DMS153 (cell line): ENCODE measurements at regions not wholly inside any gene's neighbourhood (a gene's known extent, or its start where the extent isn't known, plus 50 kb on each side); places are given as distances from the start of the nearest gene placed in this dataset.
"Not testable (repeated sequence)": the region's sequence is repeated elsewhere in the genome, so short reads cannot be mapped to it uniquely, and the experiment has no call there.

Source experiments
- DNase-seq: peaks from one replicate; lab custom pipeline; 2025; lab: John Stamatoyannopoulos, UW

DNA sequence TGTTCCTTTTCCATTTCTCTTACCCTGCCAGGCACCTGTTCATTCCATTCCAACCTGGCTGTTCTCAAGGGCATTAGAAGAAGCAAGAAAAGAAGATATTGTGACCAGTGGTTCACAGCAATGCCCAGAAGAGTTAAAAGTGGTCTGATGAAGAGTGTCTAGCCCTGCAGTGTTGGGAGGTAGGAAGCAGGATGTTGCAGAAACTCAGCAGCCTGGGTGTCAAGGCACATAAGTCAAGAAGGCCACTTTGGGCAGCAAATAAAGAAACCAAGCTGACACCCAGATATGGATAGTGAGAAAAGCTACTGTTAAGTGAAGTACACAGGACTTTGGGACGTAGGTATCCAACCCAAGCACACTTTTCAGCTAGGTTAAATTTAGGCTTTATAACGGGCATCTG is 199.9 kb upstream of the SATB1 start:
- no peak for DNase-seq

DNA sequence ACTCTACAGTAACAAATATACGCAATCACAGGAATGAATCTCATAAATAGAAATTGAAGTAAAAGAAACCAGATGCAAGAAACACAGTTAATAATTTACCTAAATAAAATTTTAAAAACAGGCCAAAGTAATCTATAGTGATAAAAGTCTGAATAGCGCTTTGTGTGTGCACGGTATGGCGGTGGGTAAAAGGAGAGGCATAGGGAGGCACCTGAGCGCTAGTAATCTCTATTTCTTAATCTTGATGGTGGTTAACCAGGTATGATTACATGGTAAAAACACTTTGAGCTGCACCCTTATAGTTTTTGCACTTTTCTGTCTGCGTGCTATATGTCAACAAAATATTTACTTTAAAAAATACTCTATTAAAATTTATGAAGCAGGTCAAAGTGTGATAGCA is 198.1 kb upstream of the SATB1 start:
- DNase-seq, result no peak

DNA sequence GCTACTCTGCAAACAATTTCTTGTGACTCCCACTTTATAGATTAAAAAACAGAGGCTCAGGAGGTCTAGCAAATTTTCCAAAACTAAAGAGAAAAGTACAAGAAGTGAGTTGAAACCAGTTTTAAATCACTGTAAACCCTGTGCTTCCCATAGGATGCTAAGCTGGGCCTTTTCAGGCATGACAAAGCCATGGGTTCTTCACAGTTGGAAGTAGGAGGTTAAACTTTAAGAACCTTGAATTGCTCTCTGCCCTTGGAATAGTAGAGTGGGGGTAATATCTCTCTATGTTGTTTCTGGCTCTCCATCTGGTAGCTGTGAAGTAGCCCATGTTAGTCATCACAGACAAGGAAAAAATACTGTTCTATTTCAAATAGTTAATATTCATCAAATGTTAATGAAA is 193.6 kb upstream of the SATB1 start:
- DNase-seq, result no peak

DNA sequence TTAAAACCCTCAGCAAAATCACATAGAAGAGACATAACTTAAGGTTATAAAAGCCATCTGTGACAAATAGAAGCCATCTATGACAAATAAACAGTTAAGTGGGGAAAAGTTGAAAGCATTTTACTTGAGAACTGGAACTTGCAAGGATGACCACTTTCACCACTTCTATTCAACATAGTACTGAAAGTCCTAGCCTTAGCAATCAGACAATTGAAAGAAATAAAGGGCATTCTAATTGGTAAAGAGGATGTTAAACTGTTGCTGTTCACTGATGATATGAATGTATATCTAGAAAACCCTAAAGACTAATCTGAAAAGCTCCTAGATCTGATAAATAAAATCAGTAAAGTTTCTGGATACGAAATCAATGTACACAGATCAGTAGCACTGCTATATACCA is 186.9 kb upstream of the SATB1 start:
- DNase-seq, result no peak

DNA sequence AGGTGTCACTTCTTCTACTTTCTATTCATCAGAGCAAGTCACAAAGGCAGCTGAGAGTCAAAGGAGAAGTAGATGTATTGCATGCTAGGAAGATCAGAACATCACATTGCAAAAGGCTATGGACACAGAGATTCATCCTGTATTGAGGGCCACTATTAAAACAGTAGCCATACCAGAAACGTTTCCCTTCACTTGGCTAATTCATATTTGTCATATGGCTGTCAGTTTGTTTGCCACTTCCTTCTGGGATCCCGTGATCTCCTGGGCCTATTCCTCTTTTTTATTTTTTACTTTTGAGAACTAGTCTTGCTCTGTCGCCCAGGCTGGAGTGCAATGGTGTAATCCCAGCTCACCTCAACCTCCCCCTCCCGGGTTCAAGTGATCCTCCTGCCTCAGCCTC is 184.0 kb upstream of the SATB1 start:
- no peak for DNase-seq

DNA sequence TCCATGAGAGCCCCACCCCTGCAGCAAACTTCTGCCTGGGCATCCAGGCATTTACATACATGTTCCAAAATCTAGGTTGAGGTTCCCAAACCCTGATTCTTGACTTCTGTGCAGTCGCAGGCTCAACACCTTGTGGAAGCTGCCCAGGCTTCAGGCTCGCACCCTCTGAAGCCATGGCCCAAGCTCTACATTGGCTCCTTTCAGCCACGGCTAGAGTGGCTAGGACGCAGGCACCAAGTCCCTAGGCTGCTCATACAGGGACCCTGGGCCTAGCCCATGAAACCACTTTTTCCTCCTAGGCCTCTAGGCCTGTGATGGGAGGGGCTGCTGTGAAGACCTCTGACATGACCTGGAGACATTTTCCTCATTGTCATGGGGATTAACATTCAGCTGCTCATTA is 172.8 kb upstream of the SATB1 start:
- no peak for DNase-seq

DNA sequence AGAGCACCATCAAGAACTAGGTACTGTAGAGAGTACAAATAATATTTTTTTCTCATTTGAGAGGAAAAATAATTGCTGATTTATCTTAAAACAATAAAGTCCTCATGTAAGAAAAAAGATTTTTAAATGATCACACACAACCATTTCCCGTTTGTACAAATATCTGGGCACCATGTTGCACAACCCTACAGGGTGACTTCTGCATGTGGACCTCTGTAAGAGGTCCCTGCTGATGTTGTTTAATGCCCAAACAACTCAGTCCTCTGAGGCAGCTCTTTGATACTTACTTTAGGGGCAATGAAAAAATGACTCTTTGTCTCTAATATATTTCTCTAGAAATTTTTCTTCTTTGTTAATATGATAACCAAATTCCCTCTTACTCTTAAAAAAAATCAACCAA is 168.1 kb upstream of the SATB1 start:
- no peak for DNase-seq

DNA sequence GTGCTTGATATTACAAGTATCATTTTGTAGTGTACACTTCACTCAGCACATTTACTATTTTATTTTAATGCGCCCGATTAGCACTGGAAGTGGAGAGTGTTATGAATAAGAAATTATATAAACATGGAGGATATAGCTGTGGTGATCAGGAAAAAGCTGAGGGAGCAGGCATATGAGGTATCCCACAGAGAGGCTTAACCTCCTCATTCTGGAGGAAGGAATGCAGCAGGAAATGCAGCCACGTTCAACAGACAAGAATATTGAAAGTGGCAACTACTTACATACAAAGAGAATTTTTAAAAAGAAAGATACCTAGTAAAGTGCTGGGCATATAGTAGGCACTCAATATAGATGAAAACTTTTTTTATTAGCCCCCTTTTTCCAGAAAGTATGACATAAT is 166.0 kb upstream of the SATB1 start:
- DNase-seq, result no peak

DNA sequence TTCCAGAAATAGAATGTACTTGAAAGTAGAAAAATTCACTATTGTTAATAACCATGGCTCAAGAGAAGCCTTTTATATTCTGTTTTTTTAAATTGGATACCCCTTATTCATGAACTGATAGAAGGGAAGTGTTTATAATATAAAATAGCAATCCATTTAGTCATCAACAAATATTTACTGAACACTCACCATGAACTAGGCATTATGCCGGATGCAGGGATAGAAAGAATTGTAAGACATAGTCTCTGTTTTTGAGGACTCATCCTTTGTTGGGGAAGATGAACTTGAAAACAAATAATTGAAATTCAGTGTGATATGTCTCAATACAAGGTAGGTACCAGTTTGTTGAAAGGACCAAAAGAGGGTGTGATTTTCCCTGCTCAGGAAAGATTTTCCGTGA is 160.9 kb upstream of the SATB1 start:
- DNase-seq, result no peak

DNA sequence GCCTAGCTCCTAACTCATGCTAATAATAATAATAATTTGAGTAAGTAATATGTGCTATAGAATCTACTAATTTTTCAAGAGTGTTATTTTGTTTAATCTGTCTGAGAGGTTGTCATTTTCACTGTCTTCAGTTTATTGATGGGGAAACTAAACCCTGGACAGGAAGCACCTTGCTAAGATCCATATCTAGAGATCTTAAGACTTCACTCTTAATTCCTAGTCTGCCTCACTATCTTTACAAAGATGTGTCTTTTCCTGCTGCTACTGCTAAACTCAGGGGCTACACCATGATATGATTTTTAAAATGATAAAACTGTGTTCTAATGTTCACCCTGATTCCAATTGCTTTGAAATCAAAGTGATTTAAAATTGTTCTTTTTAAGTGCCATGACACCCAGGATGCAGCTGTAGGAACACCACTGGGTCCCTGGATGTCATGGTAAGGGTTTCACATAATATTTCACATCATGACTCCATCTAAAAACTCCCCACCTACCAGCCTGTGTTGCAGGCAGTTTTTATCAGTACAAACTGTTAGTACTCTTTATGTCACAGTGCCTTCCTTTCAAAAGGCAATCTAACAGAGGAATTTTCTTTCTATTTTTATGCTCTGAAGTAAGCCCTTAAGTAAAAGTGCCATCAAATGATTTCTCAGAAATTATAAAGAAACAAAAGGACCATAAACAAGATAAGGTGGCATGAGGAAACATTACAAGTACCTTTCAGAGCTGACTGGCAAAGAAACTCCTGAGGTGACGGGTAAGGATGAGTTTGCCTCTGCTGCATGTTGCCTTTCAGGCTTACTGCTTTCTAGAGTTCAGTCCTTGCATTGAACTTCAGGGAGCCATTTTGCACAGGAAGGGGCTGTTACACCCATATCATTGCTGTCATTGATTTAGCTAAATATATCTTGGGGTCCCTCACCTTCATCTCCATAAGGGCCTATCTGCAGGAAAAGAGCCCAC is 160.1 kb upstream of the SATB1 start:
- DNase-seq, result no peak

DNA sequence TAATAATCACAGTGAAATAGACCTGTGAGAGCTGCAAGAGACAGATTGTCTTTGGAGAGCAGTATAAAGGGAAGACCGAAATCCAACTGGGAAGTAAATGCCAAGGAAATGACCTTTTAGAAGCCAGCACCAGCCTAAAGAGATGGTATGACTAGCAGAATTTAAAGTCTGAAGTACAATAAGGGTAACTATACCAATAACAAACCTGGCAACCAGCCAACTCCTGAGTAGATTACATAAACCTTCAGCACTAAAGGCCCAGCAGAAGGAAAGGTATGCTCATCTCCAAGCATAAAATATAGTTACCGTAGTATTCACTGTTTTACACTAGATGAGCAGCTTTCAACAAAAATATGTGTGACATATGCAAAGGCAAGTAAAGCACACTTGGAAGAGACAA is 155.1 kb upstream of the SATB1 start:
- peak; percentile 80 for DNase-seq

DNA sequence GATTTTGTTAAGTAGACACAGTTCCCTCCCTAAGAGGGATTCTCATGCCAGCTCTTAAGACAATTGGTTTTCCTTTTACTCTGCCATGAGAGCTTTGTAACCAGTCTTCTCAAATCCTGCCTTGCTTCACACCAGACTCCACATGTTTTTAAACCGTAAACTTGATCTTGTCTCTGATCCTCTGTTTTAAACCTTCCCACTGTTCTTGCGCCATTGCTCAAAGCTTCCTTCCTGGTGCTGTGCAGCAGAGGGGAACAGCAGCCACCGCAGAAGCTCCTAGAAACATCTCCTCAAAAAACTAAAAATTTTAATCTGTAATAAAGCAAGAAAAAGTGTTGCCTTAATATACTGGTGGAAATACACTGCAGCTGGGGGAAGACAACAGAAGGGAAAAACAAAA is 154.5 kb upstream of the SATB1 start:
- DNase-seq, result no peak

DNA sequence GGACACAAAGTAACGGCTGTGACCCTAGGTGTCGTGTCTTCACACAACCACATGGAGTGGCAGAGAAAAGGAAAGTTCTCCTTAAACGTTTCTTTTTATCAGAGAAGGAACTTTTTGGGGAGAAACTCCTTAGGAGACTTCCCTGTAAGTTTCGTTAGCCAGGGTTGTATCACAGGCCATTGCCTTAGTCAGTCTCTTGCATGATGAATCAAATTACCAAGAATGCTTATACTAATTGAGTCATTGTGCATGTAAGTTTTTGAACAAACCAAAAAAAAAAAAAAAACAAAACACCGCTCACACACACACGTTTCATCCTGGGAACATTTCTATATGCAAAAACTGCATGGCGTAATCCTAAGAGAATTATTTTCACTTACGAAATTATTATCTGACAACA is 150.4 kb upstream of the SATB1 start:
- no peak for DNase-seq

DNA sequence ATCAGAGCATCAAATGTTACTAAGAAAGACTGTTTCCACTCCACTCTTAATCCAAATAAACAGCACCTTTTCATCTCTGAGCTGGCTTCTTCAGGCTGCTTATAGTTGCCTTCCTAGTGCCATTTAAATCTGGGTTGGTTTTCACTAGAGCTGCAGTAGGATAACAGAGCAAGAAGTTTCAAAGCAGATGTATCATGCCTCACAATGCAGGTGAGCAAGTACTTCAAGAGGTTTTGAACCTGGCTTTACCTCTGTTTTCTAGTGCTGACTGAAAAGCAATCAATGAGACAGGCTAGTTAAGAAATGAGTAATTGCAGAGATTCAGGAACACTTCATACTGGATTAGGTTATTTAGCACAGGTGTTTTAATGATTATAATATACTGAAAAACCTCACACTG is 147.7 kb upstream of the SATB1 start:
- DNase-seq, result no peak

DNA sequence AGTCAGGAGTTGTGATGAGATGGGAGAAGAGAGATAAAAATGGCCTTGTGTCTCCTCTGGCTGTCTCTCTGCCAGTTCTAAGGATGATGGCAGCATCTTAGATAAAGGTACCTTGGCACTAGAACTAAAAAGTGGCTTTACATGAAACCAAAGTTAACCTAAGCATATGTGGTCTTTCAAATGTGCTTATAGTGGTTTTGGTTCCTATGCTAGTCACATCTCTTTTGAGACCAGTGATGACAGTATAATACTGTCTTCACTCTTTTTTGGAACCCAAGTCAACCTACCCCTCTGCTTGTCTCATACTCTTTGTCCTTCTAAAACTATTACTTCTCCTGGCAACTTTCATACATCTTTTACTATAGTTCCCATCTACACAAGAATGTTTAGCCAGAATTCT is 142.2 kb upstream of the SATB1 start:
- no peak for DNase-seq

DNA sequence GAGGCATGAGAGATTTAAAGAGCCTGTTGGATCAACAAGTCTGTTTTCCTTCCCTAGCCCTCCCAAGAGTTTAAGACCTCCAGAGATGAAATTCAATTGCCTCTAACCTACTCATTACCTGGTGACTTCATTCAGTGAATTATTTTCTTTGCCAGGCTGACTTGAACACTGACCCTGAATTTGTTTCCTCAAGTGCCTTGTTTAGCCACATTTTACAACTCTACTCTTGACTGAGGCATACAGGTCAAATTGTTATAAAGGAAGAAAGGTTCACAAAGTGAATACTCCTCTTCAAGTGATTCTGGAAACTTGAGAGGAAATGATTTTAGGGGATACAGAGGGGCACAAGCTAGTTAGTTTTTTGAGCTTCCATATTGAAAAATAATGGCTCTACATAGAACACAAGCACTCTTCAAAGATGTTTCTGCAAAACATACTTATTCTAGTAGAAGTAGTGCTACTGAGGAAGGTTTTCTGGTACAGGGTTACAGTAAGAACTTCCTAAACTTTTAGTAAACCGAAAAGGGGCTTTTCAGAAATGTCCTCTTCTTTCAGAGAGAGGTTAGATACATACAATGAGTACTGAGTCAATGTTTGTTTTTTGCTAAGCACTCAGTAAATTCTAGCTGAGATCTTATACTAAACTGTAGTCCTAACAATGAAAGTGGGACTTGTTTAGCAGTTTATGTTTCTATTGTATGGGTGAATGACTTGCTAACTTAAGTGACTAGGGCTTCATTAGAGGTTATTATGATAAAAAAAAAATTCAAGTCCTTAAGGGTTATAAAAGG is 137.4 kb upstream of the SATB1 start:
- no peak for DNase-seq

DNA sequence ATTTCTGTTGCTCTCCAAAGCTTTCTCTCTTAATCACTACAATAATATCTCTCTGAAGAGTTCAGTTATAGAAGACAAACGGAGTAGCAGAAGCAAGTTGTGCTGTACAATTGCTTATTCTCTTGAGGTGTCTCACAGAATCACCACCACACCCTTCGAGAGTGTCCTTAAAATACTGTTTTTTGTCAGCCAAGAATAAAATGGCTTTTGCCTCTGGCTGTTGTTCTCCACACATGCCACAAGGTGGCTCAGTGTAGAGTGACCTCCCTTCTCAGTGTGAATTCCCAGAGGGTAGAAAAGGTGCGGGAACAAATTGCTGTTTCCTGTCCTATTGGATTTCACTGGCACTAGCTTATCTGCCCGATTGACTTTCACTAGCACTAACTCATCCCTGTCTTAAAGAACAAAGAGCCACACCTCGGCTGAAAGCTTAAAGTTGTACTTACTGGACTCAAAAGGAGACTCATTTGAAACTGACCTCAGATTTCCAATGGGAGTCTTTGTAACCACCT is 134.2 kb upstream of the SATB1 start:
- peak; percentile 51 for DNase-seq

DNA sequence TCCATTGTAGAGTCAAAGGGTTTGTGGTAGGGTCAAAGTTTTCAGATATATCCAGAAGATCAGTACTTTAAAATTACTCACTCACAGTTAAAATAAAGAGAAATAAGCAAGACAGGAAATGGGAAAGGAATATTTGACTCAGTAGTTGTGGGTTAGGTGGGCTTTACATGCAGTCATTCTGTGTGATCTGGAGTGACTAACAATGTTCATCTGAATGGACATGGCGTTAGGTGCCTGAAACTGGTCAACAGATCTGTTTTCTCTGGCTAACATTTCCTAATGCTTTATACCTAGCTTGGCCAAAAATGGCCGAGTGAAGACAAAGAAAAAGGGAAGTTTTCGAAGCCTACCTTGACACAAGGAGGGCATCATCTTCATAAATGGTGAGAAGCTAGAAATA is 133.4 kb upstream of the SATB1 start:
- no peak for DNase-seq

DNA sequence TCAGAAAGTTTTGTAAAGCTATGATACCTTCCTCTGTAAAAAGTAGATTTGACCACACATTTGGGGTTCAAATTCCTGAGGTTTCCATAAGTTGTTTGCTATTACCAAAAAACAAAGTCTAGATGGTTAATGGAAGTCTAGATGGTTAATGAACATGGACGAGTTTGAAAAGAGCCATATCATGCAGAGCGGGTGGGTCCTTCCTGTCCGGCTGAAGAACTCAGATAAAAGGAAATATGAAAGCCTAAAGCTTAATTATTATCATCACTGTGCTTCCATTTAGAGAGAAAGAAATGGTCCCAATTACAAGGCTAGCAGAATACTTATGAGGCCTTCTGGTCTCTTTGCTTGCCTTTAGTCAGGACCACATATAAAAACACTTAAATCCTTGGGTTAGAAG is 132.1 kb upstream of the SATB1 start:
- no peak for DNase-seq

DNA sequence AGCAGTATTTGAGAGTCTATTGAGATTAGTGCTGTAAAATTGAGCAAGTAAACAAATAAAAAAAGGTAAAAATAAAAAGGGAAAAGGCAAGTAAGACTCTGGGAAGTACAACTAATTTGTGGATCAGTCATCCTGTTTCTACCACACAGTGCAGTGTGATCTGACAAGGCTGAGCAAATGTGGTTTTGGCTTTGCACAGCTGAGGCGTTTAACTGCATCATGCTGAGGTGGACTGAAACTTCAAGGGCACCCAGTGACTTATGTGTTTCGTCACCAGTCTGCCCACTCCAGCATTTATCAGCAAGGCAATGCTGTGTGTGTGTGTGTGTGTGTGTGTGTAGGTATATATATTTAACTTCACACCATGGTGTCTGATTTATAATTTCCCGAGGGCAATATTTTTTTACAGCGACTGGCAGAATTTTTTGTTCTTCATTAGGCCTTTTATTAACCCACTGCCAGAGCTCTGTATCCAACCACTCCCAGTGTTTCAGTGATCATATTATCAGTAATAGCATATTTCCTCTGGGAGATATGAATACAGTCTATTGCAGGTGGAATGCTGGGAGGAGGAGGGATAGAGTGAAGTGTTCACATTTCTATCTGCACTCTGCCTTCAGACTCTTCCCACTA is 131.5 kb upstream of the SATB1 start:
- no peak for DNase-seq

DNA sequence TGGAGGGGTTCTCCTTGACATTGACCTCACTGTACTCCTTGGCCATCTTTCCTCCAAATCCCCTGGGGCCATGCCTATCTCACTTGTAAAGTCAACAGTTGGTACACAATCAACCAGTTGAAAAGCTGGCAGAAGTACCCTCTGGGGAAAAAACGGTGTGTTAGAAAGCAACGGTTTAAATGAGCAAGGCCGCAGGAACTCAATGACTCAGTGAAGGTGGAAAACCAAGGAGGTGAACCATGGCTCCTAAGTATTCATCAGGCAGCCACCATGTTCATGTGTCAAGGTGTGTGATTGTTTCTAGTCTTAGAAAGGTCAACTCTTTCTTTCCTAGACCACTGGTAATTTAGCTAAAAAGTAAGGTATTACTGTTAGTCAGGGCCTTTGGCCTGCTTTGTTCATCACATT is 130.9 kb upstream of the SATB1 start:
- no peak for DNase-seq

DNA sequence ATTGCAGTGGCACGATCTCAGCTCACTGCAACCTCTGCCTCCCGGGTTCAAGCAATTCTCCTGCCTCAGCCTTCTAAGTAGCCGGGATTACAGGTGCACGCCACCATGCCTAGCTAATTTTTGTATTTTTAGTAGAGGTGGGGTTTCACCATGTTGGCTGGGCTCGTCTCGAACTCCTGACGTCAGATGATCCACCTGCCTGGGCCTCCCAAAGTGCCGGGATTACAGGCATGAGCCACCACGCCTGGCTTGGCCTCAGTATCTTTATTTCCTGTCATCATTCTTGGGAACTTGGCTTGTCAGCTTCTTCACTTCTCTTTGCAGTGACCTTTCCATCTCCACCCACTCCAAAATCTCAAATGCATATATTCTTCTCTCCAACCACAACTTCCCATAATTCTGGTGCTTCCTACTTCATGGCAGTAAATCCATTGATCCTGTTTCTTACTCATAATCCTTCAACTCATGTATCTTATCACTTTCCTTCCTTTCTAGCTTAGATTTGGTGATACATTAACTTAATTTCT is 127.5 kb upstream of the SATB1 start:
- DNase-seq, result not testable (repeated sequence)
